Natural killer cell treated with Interleukin-12 subunit alpha and Interleukin-12 subunit beta and Interleukin-15 and Interleukin-18, amount 100 ng/mL, for 72 hours (primary cell): ENCODE measurements at regions not wholly inside any gene's neighbourhood (a gene's known extent, or its start where the extent isn't known, plus 50 kb on each side); places are given as distances from the start of the nearest gene placed in this dataset.
A peak's percentile ranks its signal among the peaks of the same experiment; 100 is the strongest.
"Not testable (repeated sequence)": the region's sequence is repeated elsewhere in the genome, so short reads cannot be mapped to it uniquely, and the experiment has no call there.

Experiments
- ATAC-seq, 2 donors: fragments of 150-1000 bp; cut with Tn5 transposase in 1 of 2; sonication (Bioruptor Pico), chemical (Tn5 transposase) in 1 of 2; 2 replicates each; pipeline ENCODE4 v1.10.0; 2021
- DNase-seq: peaks from one replicate; pipeline ENCODE4 v3.0.0; 2022; ENCODE audit warnings: low spot score
- H3K27ac Mint-ChIP-seq, 2 donors: 1 replicate in 1 of 2; 2 replicates in 1 of 2; pipeline ENCODE4 v1.8.0; 2022; ENCODE audit warnings: mixed read lengths in 2 of 2, mild to moderate bottlenecking in 1 of 2, moderate library complexity in 1 of 2
- H3K27me3 Mint-ChIP-seq, 2 donors: 1 replicate in 1 of 2; 2 replicates in 1 of 2; pipeline ENCODE4 v1.8.0; 2022; ENCODE audit warnings: mixed read lengths in 2 of 2
- H3K36me3 Mint-ChIP-seq: one replicate; pipeline ENCODE4 v1.8.0; 2022; ENCODE audit warnings: mixed read lengths
- H3K4me1 Mint-ChIP-seq, 2 donors: 1 replicate in 1 of 2; 2 replicates in 1 of 2; pipeline ENCODE4 v1.8.0; 2022; ENCODE audit warnings: low read depth in 2 of 2, mixed read lengths in 2 of 2, mild to moderate bottlenecking in 1 of 2
- H3K4me3 Mint-ChIP-seq: one replicate; pipeline ENCODE4 v1.8.0; 2022; ENCODE audit warnings: mixed read lengths
- H3K9me3 Mint-ChIP-seq: 2 replicates; pipeline ENCODE4 v1.8.0; 2022; ENCODE audit warnings: mixed read lengths

GRCh38 chr12:88876857-88877256 lies 296.6 kb upstream of the KITLG start:
- ATAC-seq (no peak), DNase-seq (no peak)
- H3K4me1 Mint-ChIP-seq = no peaks in the 10 kb centered on the region
- peaks cover 12% of the 10 kb centered on the region for H3K9me3 Mint-ChIP-seq
- H3K27ac Mint-ChIP-seq = no peak overlapping the region
- H3K36me3 Mint-ChIP-seq = no peaks in the 10 kb centered on the region
- no peak overlapping the region for H3K4me3 Mint-ChIP-seq
- H3K27me3 Mint-ChIP-seq = no peaks in the 10 kb centered on the region

DNA sequence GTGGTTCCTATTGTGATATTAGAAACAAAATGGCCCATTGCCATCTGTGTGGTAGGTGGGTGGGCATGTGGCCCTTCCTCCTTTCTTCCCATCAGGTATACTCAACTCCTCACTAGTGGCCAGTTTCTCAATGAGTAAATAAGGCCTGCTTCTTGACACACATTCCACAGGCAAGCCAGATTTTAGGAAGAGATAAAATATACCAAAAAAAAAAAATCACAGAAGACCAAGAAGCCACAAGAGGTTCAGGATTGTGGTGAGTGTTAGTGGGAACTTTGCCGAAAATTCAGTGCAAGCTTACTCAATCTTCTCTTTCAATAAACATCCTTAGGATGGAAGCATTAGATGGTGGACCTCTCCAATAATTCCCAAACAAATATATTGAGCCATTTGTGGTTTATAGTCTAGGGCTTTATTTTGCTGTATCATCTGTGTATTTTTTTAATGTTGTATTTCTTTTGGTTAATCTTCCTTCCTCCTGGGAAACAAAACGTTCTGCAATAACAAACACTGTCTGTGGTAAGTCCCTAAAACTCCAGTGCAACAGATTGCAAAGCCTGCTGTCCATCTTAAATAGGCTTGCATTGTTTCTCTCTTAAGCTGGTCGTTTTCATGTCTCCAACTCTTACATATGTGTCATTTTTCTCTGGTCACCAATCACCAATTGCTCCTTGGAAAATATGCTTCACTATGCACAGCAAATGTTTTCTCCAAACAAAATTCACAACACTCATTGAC lies 289.9 kb upstream of the KITLG start:
- no peak for ATAC-seq
- Mint-ChIP-seq H3K4me3 (no peak overlapping the region), H3K36me3 (no peaks in the 10 kb centered on the region), H3K9me3 (peaks cover 3% of the 10 kb centered on the region), H3K27me3 (no peaks in the 10 kb centered on the region), H3K27ac (no peak overlapping the region), H3K4me1 (no peaks in the 10 kb centered on the region)
- no peak for DNase-seq

- no peak overlapping the region for H3K4me3 Mint-ChIP-seq
- no peak for ATAC-seq
- H3K27ac Mint-ChIP-seq = no peak overlapping the region
- H3K27me3 Mint-ChIP-seq = no peaks in the 10 kb centered on the region
- H3K36me3 Mint-ChIP-seq = no peaks in the 10 kb centered on the region
- no peaks in the 10 kb centered on the region for H3K4me1 Mint-ChIP-seq
- no peak for DNase-seq
- H3K9me3 Mint-ChIP-seq = peaks cover 5% of the 10 kb centered on the region
These were observed 287.8 kb upstream of the KITLG start for GRCh38 chr12:88868050-88868449.

DNA sequence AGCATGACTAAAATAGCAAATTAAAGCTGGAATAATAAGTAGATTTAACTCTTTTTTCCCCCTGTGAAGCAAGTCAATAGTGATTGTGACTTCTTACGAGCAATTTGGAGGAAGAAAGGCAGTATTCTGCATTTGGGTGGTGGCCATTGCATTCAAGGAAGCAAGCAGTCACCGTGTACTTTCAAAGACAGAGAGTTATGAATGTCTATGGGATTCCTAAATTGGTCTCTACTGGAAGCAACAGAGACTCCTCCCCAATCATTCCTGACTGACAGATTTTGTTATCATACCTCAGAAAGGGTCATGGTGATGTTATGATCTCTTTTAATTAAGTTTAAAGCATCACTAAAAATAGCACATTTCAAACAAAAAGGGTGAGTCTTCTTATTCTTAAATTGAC lies 287.2 kb upstream of the KITLG start:
- H3K4me3 Mint-ChIP-seq = no peak overlapping the region
- ATAC-seq (no peak), DNase-seq (no peak)
- H3K27me3 Mint-ChIP-seq = no peaks in the 10 kb centered on the region
- H3K9me3 Mint-ChIP-seq = peaks cover 7% of the 10 kb centered on the region
- no peaks in the 10 kb centered on the region for H3K4me1 Mint-ChIP-seq
- no peaks in the 10 kb centered on the region for H3K36me3 Mint-ChIP-seq
- H3K27ac Mint-ChIP-seq = no peak overlapping the region

GRCh38 chr12:88866881-88867280 lies 286.6 kb upstream of the KITLG start:
- no peak overlapping the region for H3K4me3 Mint-ChIP-seq
- no peaks in the 10 kb centered on the region for H3K27me3 Mint-ChIP-seq
- peaks cover 7% of the 10 kb centered on the region for H3K9me3 Mint-ChIP-seq
- DNase-seq (no peak), ATAC-seq (no peak)
- H3K4me1 Mint-ChIP-seq = no peaks in the 10 kb centered on the region
- no peaks in the 10 kb centered on the region for H3K36me3 Mint-ChIP-seq
- H3K27ac Mint-ChIP-seq = no peak overlapping the region

DNA sequence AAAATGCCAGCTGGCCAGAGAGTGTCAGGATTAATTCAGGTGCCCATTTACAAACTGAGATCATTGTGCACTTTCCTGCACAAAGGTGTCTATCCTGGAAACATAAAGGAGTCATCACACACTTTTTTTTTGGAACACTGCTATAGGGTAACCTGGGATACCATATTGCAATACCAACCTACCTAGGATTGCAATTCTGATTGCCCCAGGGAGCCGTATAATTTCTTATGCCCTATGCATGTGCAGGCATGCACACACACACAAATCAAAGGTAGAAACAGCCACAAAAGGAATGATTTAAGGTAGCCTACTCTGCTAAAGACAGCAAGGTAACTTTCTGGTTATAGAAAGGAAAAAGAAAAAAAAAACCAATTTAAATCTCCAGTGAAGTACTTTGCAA lies 285.3 kb upstream of the KITLG start:
- Mint-ChIP-seq H3K4me3 (no peak overlapping the region), H3K27ac (no peak overlapping the region), H3K27me3 (no peaks in the 10 kb centered on the region), H3K36me3 (no peaks in the 10 kb centered on the region), H3K4me1 (no peaks in the 10 kb centered on the region), H3K9me3 (peaks cover 7% of the 10 kb centered on the region)
- ATAC-seq (no peak), DNase-seq (no peak)

DNA sequence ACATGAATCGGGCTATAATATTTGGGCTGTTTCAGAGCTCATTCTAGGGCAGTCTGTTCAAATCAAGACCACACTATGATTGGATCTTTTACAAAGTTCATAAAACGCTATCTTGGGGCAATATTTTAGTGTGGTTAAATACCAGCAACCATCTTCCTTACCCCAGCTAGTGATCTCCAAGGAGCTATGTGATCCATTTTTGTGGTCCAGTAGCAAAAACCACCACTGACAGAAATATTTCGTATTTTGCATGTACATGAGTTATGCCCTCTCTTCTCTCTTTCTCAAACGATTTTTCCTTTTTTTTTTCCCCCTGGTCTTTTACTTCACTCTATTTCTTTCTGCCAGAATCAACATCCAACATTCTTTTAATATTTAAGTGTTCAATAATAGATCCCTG lies 280.6 kb upstream of the KITLG start:
- peaks cover 10% of the 10 kb centered on the region for H3K9me3 Mint-ChIP-seq
- no peaks in the 10 kb centered on the region for H3K4me1 Mint-ChIP-seq
- H3K27me3 Mint-ChIP-seq = no peaks in the 10 kb centered on the region
- ATAC-seq (no peak), DNase-seq (no peak)
- H3K36me3 Mint-ChIP-seq = no peaks in the 10 kb centered on the region
- H3K27ac Mint-ChIP-seq = no peak overlapping the region
- no peak overlapping the region for H3K4me3 Mint-ChIP-seq

DNA sequence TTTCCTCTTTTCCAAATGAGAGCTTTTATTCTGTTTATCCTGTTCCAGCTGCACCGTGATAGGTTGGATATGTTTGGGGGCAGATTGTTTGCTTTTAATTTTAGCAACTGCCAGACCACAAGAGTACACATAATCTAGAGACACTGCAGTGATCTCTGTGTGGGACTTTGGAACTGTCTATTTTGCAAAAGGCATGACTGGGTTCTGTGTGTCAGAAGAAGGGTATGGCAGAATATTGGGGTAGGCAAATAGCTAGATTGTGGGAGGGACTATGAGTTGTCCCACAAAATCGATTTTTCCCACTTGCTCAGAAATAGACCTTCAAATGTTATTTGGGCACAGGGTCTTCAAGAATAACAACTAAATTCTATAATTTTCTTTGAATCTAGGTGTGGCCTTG lies 275.9 kb upstream of the KITLG start:
- H3K4me1 Mint-ChIP-seq = no peaks in the 10 kb centered on the region
- no peak for ATAC-seq
- DNase-seq = no peak
- no peak overlapping the region for H3K27ac Mint-ChIP-seq
- H3K36me3 Mint-ChIP-seq = no peaks in the 10 kb centered on the region
- H3K27me3 Mint-ChIP-seq = no peaks in the 10 kb centered on the region
- no peak overlapping the region for H3K4me3 Mint-ChIP-seq
- H3K9me3 Mint-ChIP-seq = peaks cover 12% of the 10 kb centered on the region

DNA sequence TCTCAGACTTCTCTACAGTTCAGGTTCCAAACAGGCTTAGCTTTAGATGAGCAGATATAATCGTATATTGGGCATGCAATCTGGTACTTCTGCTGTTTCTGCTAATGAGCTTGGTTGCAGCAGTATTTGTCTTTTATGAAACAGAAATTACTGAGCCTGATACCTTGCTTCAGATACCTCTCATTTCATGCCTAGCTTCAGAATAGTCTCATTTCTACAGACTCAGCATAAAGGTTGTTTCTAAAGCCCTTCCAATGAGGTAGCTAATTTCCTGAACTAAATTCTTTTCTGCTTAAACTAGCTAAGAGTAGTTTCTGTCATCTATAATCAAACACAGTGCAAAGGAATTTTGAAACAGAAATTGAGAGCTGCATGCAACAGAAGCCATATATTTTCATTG lies 275.0 kb upstream of the KITLG start:
- H3K4me3 Mint-ChIP-seq = no peak overlapping the region
- no peak for DNase-seq
- H3K27me3 Mint-ChIP-seq = no peaks in the 10 kb centered on the region
- H3K4me1 Mint-ChIP-seq = no peaks in the 10 kb centered on the region
- no peak overlapping the region for H3K27ac Mint-ChIP-seq
- peaks cover 19% of the 10 kb centered on the region for H3K9me3 Mint-ChIP-seq
- ATAC-seq = no peak
- no peaks in the 10 kb centered on the region for H3K36me3 Mint-ChIP-seq

DNA sequence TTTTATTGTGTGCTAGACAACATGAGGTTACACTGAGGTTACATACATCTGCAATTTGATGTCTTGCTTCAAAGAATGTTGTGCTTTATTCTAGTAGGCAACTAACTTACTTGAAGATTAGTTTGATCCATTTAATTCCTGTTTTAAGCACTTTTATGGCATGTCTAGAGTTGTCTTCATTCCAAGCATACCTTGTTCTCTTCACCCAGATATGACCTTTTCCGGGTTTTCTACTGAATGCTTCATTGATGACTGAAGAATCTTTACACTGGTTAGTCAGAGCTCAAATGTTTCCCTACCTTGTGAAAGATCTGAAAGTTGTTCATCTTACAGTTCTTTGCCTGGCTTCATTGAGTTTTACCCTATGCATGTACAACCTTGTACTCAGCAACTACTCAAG lies 274.0 kb upstream of the KITLG start:
- peaks cover 19% of the 10 kb centered on the region for H3K9me3 Mint-ChIP-seq
- H3K27me3 Mint-ChIP-seq = no peaks in the 10 kb centered on the region
- no peaks in the 10 kb centered on the region for H3K4me1 Mint-ChIP-seq
- no peak for ATAC-seq
- no peak for DNase-seq
- no peak overlapping the region for H3K27ac Mint-ChIP-seq
- H3K4me3 Mint-ChIP-seq = no peak overlapping the region
- H3K36me3 Mint-ChIP-seq = no peaks in the 10 kb centered on the region

GRCh38 chr12:88847246-88847645 lies 267.0 kb upstream of the KITLG start:
- not testable (repeated sequence) for H3K9me3 Mint-ChIP-seq, ATAC-seq, H3K36me3 Mint-ChIP-seq, H3K4me1 Mint-ChIP-seq, H3K27ac Mint-ChIP-seq, DNase-seq, H3K4me3 Mint-ChIP-seq, H3K27me3 Mint-ChIP-seq

DNA sequence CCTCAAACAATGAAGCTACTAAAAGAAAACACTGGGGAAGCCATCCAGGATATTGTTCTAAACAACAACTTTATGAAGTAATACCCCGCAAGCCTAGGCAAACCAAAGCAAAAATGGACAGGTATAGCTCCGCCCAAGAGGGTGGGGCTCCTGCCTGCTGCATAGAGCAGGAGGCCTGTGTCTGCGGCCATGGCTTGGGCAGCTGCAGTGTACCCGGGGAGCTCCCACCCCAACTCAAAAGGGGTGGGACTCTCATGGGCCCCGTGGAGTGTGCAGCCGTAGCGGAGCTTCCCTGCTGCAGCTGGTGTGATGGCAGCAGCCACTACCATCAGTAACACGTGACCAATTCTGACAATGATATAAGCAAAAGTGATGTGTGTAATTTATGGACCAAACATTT lies 264.2 kb upstream of the KITLG start:
- H3K4me1 Mint-ChIP-seq = no peaks in the 10 kb centered on the region
- ATAC-seq = peak in 1 of 2 donors; percentile 62
- H3K36me3 Mint-ChIP-seq = peaks cover 2% of the 10 kb centered on the region

DNA sequence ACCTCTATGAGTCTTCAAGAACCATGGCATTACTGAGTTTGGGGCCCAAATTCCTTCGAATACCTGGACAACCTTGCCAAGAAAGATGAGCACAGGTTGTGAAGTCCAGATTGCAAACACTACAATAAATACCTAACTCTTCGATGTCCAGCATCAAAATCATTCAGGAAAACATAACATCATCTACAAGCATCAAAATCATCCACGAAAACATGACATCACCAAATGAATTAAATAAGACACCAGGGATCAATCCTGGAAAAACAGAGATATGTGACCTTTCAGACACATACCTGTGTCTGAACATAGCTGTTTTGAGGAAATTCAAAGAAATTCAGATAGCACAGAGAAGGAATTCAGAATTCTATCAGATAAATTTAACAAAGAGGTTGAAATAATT lies 262.0 kb upstream of the KITLG start:
- ATAC-seq (no peak), DNase-seq (no peak)
- Mint-ChIP-seq H3K27ac (no peak overlapping the region), H3K9me3 (peaks cover 14% of the 10 kb centered on the region), H3K27me3 (no peaks in the 10 kb centered on the region), H3K4me3 (no peak overlapping the region), H3K4me1 (no peaks in the 10 kb centered on the region), H3K36me3 (peaks cover 5% of the 10 kb centered on the region)

More for the DNA sequence above, 264.2 kb upstream of the KITLG start:
- no peak for DNase-seq
- Mint-ChIP-seq H3K4me3 (no peak overlapping the region), H3K27me3 (no peaks in the 10 kb centered on the region), H3K27ac (no peak overlapping the region), H3K9me3 (peaks cover 11% of the 10 kb centered on the region)

DNA sequence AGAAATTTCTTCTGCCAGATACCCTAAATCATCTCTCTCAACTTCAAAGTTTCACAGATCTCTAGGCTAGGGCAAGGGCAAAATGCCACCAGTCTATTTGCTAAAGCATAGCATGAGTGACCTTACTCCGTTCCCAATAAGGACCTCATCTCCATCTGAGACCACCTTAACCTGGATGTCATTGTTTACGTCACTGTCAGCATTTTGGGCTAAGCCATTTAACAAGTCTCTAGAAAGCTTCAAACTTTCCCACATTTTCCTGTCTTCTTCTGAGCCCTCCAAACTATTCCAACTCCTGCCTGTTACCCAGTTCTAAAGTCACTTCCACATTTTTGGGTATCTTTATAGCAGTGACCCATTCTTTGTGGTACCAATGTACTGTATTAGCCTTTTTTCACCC lies 259.2 kb upstream of the KITLG start:
- Mint-ChIP-seq H3K27ac (no peak overlapping the region), H3K4me3 (no peak overlapping the region), H3K4me1 (no peaks in the 10 kb centered on the region), H3K9me3 (peaks cover 17% of the 10 kb centered on the region), H3K27me3 (no peaks in the 10 kb centered on the region), H3K36me3 (peaks cover 5% of the 10 kb centered on the region)
- no peak for ATAC-seq
- DNase-seq = no peak

DNA sequence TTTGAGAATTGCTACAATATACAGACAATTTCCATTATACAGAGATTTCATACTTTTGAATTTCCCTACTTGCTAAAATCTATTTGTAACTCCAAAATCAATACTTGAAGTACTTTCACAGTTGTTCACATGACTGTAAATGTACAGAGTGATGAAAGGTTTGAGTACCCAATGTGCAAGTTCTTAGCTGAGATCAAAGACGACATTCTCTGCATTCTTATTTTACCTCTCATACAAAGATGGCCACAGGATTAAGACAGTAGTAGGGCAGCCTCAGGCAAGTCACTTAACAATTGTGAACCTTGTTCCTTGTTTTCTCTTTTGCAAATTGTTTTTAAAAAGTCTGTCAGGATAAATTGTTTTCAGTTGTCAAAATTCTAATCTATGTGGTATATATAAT lies 255.9 kb upstream of the KITLG start:
- H3K9me3 Mint-ChIP-seq = peaks cover 13% of the 10 kb centered on the region
- H3K27ac Mint-ChIP-seq = no peak overlapping the region
- ATAC-seq (no peak), DNase-seq (no peak)
- no peaks in the 10 kb centered on the region for H3K4me1 Mint-ChIP-seq
- H3K27me3 Mint-ChIP-seq = no peaks in the 10 kb centered on the region
- no peak overlapping the region for H3K4me3 Mint-ChIP-seq
- peaks cover 5% of the 10 kb centered on the region for H3K36me3 Mint-ChIP-seq
